ENCODE measurements at regions not wholly inside any gene's neighbourhood (a gene's known extent, or its start where the extent isn't known, plus 50 kb on each side); places are given as distances from the start of the nearest gene placed in this dataset.

DNA sequence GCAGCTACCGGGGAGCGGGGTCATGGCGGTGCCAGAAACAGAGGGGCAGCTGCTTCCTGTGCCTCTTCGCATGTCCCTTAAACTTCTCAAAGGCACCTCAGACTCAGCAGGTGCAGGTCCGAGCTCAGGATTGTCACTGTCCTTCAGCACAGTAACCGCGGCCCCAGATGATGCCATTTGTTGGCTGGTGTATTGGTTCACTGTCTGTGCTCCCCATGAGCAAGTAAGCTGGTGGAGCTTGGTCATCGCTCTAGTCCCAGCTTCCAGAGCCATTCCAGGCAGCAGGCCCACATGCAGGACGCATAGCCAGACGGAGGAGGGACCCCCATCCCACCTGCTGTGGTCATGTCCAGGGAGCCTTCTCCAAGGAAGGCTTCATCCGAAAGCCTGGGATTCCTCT, 154.0 kb upstream of the AJAP1 start:
- no peak for TF ChIP-seq POLR2AphosphoS5 (IDR thresholded peaks at IDR 0.05; ENCODE audit: borderline replicate concordance, low read depth, low read length)
- no peak for TF ChIP-seq EZH2 (IDR thresholded peaks at IDR 0.05)
- no peak for TF ChIP-seq FOXP2 (optimal IDR thresholded peaks at IDR 0.05; ENCODE audit: control extremely low read depth, extremely low read length, insufficient read depth)

DNA sequence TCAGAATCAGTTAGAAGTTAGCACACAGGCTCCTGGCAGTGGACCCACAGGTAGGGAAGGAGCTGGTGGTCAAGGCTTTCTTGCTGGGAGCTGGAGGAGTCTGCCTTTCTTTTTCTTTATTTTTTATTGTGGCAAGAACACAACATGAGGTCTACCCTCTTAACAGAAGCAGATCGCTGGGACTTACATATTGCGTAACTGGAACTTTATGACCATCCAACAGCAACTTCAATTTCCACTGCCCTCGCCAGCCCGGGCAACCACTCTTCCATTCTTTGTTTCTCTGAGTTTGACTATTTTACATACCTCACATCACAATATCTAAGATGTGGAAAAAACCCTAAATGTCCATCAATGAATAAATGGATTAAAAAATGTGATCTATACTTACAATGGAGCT, 147.8 kb upstream of the AJAP1 start:
- TF ChIP-seq EZH2 (IDR thresholded peaks at IDR 0.05) (no peak), FOXP2 (optimal IDR thresholded peaks at IDR 0.05; ENCODE audit: control extremely low read depth, extremely low read length, insufficient read depth) (no peak), POLR2AphosphoS5 (IDR thresholded peaks at IDR 0.05; ENCODE audit: borderline replicate concordance, low read depth, low read length) (no peak)
- Histone ChIP-seq H3K9ac (ENCODE audit: insufficient read length) (no peak overlapping the region), H3K27ac (no peak overlapping the region), H3K36me3 (ENCODE audit: insufficient read depth, low read length) (no peaks in the 10 kb centered on the region), H3K9me3 (ENCODE audit: low read depth, low read length) (no peaks in the 10 kb centered on the region), H3K4me3 (no peak overlapping the region)
- no peak for DNase-seq (ENCODE audit: low read depth, low spot score)

More for the DNA sequence above, 154.0 kb upstream of the AJAP1 start:
- Histone ChIP-seq H3K9ac (ENCODE audit: insufficient read length) (no peak overlapping the region), H3K36me3 (ENCODE audit: insufficient read depth, low read length) (no peaks in the 10 kb centered on the region), H3K4me3 (no peak overlapping the region), H3K9me3 (ENCODE audit: low read depth, low read length) (no peaks in the 10 kb centered on the region), H3K27ac (no peak overlapping the region)
- no peak for DNase-seq (ENCODE audit: low read depth, low spot score)

DNA sequence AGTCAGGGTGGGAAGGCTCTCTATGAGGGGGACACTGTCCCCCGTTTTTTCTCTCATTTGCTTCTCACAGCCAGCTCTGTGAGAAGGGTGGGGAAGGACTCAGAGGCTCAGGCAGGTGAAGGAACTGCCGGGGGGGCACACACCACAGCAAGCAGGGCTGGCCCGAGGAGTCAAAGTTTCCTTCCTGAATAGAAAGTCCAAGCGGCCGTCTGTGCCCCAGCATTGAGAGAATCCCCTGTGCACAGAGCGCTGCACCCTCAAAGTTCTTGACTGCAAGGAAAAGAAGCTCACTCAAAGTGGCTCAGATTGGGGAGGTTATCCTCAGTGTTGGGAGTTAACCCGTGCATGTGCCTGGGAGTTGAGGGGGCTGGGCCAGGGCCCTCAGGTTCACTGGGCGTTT, 145.2 kb upstream of the AJAP1 start:
- Histone ChIP-seq H3K9me3 (ENCODE audit: low read depth, low read length) (no peaks in the 10 kb centered on the region), H3K9ac (ENCODE audit: insufficient read length) (no peak overlapping the region), H3K36me3 (ENCODE audit: insufficient read depth, low read length) (no peaks in the 10 kb centered on the region), H3K4me3 (no peak overlapping the region), H3K27ac (no peak overlapping the region)
- no peak for TF ChIP-seq FOXP2 (optimal IDR thresholded peaks at IDR 0.05; ENCODE audit: control extremely low read depth, extremely low read length, insufficient read depth)
- no peak for TF ChIP-seq EZH2 (IDR thresholded peaks at IDR 0.05)
- no peak for TF ChIP-seq POLR2AphosphoS5 (IDR thresholded peaks at IDR 0.05; ENCODE audit: borderline replicate concordance, low read depth, low read length)
- no peak for DNase-seq (ENCODE audit: low read depth, low spot score)

DNA sequence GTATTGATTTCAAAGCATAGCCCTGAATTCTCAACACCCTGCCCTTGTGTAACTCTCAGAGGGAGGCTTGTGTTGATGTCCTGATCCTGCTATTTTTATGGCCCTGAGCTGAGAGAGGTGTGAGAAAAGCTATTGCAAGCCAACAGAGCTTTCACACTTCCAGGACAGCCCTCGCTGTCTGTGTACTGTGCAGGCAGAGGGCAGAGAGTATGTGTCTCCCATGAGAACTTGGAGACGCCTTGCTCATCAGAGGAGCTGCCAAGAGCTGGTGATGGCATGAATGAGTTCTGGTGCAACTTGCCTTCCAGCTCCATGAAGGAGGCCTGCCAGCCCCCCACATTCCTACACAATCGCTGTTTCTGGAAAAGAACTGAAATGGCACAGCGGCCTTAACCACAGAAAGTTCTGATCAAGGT, 144.1 kb upstream of the AJAP1 start:
- no peak overlapping the region for H3K27ac ChIP-seq
- no peak overlapping the region for H3K4me3 ChIP-seq
- DNase-seq (ENCODE audit: low read depth, low spot score) = no peak
- H3K36me3 ChIP-seq (ENCODE audit: insufficient read depth, low read length) = no peaks in the 10 kb centered on the region
- no peak overlapping the region for H3K9ac ChIP-seq (ENCODE audit: insufficient read length)
- TF ChIP-seq EZH2 (IDR thresholded peaks at IDR 0.05) (no peak), FOXP2 (optimal IDR thresholded peaks at IDR 0.05; ENCODE audit: control extremely low read depth, extremely low read length, insufficient read depth) (no peak), POLR2AphosphoS5 (IDR thresholded peaks at IDR 0.05; ENCODE audit: borderline replicate concordance, low read depth, low read length) (no peak)
- no peaks in the 10 kb centered on the region for H3K9me3 ChIP-seq (ENCODE audit: low read depth, low read length)

DNA sequence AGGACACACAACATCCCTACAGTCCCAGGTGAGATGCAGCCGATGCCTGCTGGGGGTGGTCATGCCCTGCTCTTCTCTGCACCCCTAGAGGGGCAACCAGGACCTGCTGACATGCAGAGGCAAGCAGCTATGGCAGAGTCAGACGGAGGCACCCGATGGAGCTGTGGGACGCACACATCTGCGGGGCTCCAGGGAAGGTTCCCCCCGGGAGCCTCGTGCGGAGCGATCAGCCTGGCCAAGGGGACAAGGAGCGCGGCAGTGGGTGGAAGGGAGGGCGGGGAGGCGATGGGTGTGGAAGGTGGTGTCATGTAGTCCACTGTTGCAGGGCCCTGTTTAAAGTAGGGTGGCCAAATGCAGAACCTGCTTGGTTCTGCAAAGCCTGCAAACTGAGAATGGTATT, 143.0 kb upstream of the AJAP1 start:
- TF ChIP-seq POLR2AphosphoS5 (IDR thresholded peaks at IDR 0.05; ENCODE audit: borderline replicate concordance, low read depth, low read length) = no peak
- no peak for TF ChIP-seq FOXP2 (optimal IDR thresholded peaks at IDR 0.05; ENCODE audit: control extremely low read depth, extremely low read length, insufficient read depth)
- no peak for TF ChIP-seq EZH2 (IDR thresholded peaks at IDR 0.05)
- no peaks in the 10 kb centered on the region for H3K9me3 ChIP-seq (ENCODE audit: low read depth, low read length)
- DNase-seq (ENCODE audit: low read depth, low spot score) = no peak
- H3K9ac ChIP-seq (ENCODE audit: insufficient read length) = no peak overlapping the region
- H3K36me3 ChIP-seq (ENCODE audit: insufficient read depth, low read length) = no peaks in the 10 kb centered on the region
- H3K4me3 ChIP-seq = no peak overlapping the region
- no peak overlapping the region for H3K27ac ChIP-seq

DNA sequence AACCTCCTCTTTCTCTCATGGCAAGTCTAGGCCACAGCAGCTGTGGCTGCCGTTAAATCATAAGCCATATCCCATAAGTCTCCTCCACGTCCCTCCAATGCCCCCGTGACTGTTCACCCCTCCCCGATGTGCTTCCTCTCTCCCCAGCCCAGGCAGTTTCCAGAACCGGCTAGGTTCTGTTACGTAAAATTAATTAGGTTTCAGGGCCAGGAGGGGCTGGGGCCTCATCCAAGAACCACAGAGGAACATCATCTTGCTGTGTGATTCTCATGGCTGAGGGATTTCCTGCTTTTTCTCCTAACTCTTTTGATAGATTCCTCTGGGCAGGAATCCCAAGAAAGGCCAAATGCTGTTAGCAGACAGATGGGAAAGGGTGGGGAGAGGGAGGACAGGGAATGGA, 141.8 kb upstream of the AJAP1 start:
- no peak overlapping the region for H3K9ac ChIP-seq (ENCODE audit: insufficient read length)
- H3K36me3 ChIP-seq (ENCODE audit: insufficient read depth, low read length) = no peaks in the 10 kb centered on the region
- TF ChIP-seq EZH2 (IDR thresholded peaks at IDR 0.05) = no peak
- TF ChIP-seq POLR2AphosphoS5 (IDR thresholded peaks at IDR 0.05; ENCODE audit: borderline replicate concordance, low read depth, low read length) = no peak
- TF ChIP-seq FOXP2 (optimal IDR thresholded peaks at IDR 0.05; ENCODE audit: control extremely low read depth, extremely low read length, insufficient read depth) = no peak
- H3K9me3 ChIP-seq (ENCODE audit: low read depth, low read length) = no peaks in the 10 kb centered on the region
- DNase-seq (ENCODE audit: low read depth, low spot score) = no peak
- no peak overlapping the region for H3K4me3 ChIP-seq
- no peak overlapping the region for H3K27ac ChIP-seq

DNA sequence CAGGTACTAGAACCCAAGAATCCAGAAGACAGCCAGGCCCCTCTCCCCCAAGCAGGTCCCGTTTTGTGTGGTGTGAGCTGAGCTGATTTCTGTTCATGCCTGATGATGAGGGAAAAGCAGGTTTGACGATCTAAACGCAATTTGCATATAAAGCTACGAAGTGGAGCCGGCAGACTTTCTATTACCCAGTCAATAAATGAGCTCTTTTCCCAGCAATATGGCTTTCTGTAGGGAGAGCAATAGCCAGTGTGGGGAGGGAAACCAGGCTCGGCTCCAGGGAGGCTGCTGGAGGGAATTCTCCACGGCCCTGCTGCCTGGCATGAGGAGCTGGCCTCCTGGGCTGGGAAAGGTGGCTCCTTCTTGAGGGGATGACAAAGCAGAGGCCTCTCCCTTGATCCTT, 140.7 kb upstream of the AJAP1 start:
- TF ChIP-seq FOXP2 (optimal IDR thresholded peaks at IDR 0.05; ENCODE audit: control extremely low read depth, extremely low read length, insufficient read depth) (no peak), EZH2 (IDR thresholded peaks at IDR 0.05) (no peak), POLR2AphosphoS5 (IDR thresholded peaks at IDR 0.05; ENCODE audit: borderline replicate concordance, low read depth, low read length) (no peak)
- H3K4me3 ChIP-seq = no peak overlapping the region
- no peak overlapping the region for H3K27ac ChIP-seq
- no peaks in the 10 kb centered on the region for H3K36me3 ChIP-seq (ENCODE audit: insufficient read depth, low read length)
- DNase-seq (ENCODE audit: low read depth, low spot score) = no peak
- H3K9ac ChIP-seq (ENCODE audit: insufficient read length) = no peak overlapping the region
- no peaks in the 10 kb centered on the region for H3K9me3 ChIP-seq (ENCODE audit: low read depth, low read length)

DNA sequence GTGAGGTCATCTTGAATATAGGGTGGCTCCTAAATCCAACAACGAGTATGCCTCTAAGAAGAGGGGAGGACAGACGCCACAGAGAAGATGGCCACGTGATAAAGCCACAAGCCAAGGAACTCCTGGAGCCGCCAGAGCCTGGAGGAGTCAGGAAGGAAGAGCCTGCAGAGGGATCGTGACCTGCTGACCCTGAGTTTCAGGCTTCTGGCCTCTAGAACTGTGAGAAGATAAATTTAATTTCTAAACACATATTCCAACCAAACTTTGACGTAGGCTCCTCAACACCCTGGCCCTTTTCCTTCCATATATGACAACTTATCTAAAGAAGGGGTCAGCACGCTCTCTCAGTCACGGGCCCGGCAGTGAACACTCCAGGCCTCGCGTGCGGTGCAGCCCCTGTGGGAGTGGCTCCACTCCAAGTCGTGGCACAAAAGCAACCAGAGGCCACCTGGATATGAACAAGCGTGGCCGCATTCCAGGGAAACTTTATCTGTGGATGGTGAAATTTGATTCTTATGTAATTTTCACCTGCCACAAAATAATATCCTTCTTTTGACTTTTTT, 138.6 kb upstream of the AJAP1 start:
- Histone ChIP-seq H3K9ac (ENCODE audit: insufficient read length) (no peak overlapping the region), H3K4me3 (no peak overlapping the region), H3K36me3 (ENCODE audit: insufficient read depth, low read length) (no peaks in the 10 kb centered on the region), H3K27ac (no peak overlapping the region), H3K9me3 (ENCODE audit: low read depth, low read length) (no peaks in the 10 kb centered on the region)
- DNase-seq (ENCODE audit: low read depth, low spot score) = no peak
- TF ChIP-seq POLR2AphosphoS5 (IDR thresholded peaks at IDR 0.05; ENCODE audit: borderline replicate concordance, low read depth, low read length) (no peak), FOXP2 (optimal IDR thresholded peaks at IDR 0.05; ENCODE audit: control extremely low read depth, extremely low read length, insufficient read depth) (no peak), EZH2 (IDR thresholded peaks at IDR 0.05) (no peak)

DNA sequence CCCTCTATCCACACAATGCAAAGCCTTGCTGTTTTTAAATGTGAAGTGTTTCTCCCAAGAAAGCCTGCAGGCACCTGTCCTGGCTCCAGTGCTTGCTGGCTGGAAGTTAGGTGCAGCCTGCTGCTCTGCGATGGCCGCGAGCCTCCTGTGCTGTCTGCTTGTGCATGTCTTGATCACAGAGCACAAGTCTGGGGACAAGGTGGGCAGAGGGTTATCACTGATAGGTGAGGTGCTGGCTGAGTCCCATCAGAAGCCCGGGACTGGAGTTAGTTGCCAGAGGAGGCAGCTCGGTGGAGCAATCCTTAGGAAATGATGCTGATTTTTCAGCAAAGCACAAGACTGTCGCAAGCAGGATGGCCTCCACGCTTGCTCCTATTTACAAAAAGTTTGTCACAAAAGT, 137.8 kb upstream of the AJAP1 start:
- Histone ChIP-seq H3K36me3 (ENCODE audit: insufficient read depth, low read length) (no peaks in the 10 kb centered on the region), H3K27ac (no peak overlapping the region), H3K9me3 (ENCODE audit: low read depth, low read length) (no peaks in the 10 kb centered on the region), H3K4me3 (no peak overlapping the region), H3K9ac (ENCODE audit: insufficient read length) (no peak overlapping the region)
- DNase-seq (ENCODE audit: low read depth, low spot score) = no peak
- no peak for TF ChIP-seq FOXP2 (optimal IDR thresholded peaks at IDR 0.05; ENCODE audit: control extremely low read depth, extremely low read length, insufficient read depth)
- no peak for TF ChIP-seq EZH2 (IDR thresholded peaks at IDR 0.05)
- no peak for TF ChIP-seq POLR2AphosphoS5 (IDR thresholded peaks at IDR 0.05; ENCODE audit: borderline replicate concordance, low read depth, low read length)
